Endothelial cell of umbilical vein (primary cell): ENCODE measurements at regions not wholly inside any gene's neighbourhood (a gene's known extent, or its start where the extent isn't known, plus 50 kb on each side); places are given as distances from the start of the nearest gene placed in this dataset.

Source experiments
- BruUV-seq: library from RNA; stranded (reverse); fragments of 400-500 nt; replicated peaks from 2 replicates; lab custom pipeline; 2021; lab: Mats Ljungman, UMichigan
- CTCF ChIA-PET: fragments of 300-600, 350-600 bp; sonication (Branson Sonifier 250); formaldehyde crosslinking; loops from one replicate; lab custom pipeline; 2021; ENCODE audit warnings: antibody characterized with exemption, inconsistent platforms; lab: Charles Lee
- POLR2A ChIA-PET: fragments of 300-600, 350-600 bp; sonication (Branson Sonifier 250); formaldehyde crosslinking; loops from one replicate; lab custom pipeline; 2021; ENCODE audit warnings: antibody characterized with exemption, inconsistent platforms; lab: Charles Lee
- DNase-seq: peaks from one replicate; pipeline ENCODE4 v3.0.0-alpha.2; 2011; ENCODE audit warnings: low read depth, low spot score
- FAIRE-seq: peaks from 2 replicates; lab custom pipeline; 2011; peaks lifted over from hg19 to GRCh38; lab: Jason Lieb, UNC
- H2AFZ ChIP-seq: 2 replicates; pipeline ENCODE4 v1.6.0; 2012; ENCODE audit warnings: low read depth, low read length, control low read depth, inconsistent platforms
- H3K27ac ChIP-seq: 2 replicates; pipeline ENCODE4 v1.5.1; 2011; ENCODE audit warnings: low read depth, mild to moderate bottlenecking, control low read depth, low read length, moderate library complexity; ENCODE audit not compliant: insufficient read depth
- H3K27me3 ChIP-seq, 2 experiments: 2 replicates each; pipeline versions ENCODE4 v1.6.0 to v1.6.1; 2011; ENCODE audit warnings: low read length in 2 of 2, mixed read lengths in 1 of 2; ENCODE audit not compliant: control insufficient read depth in 2 of 2, insufficient read depth in 2 of 2
- H3K36me3 ChIP-seq, 2 experiments: 2 replicates in 1 of 2; 3 replicates in 1 of 2; pipeline ENCODE4 v1.5.1; 2011; ENCODE audit warnings: low read length in 2 of 2, mild to moderate bottlenecking in 1 of 2, moderate library complexity in 1 of 2; ENCODE audit not compliant: control insufficient read depth in 2 of 2, insufficient read depth in 2 of 2; ENCODE audit errors: extremely low read depth in 1 of 2
- H3K4me1 ChIP-seq: 3 replicates; pipeline ENCODE4 v1.5.1; 2011; ENCODE audit warnings: mild to moderate bottlenecking, low read length; ENCODE audit not compliant: control insufficient read depth, insufficient read depth; ENCODE audit errors: extremely low read depth
- H3K4me2 ChIP-seq: 2 replicates; pipeline ENCODE4 v1.6.1; 2011; ENCODE audit warnings: low read length, control low read depth, mixed read lengths; ENCODE audit not compliant: insufficient read depth
- H3K4me3 ChIP-seq, 3 experiments: fragments of 200-600 bp in 1 of 3; sonication (generic), shearing (Covaris generic) in 1 of 3; replicated peaks in 1 of 3; 2 replicates each; pipeline ENCODE4 v1.5.1; 2011 to 2016; ENCODE audit warnings: control low read depth in 3 of 3, low read length in 3 of 3, mild to moderate bottlenecking in 2 of 3, inconsistent platforms in 1 of 3, low read depth in 1 of 3, moderate library complexity in 1 of 3; ENCODE audit not compliant: insufficient read depth in 1 of 3
- H3K79me2 ChIP-seq: 2 replicates; pipeline ENCODE4 v1.6.0; 2012; ENCODE audit warnings: low read length, inconsistent platforms; ENCODE audit not compliant: control insufficient read depth, insufficient read depth
- H3K9ac ChIP-seq: replicated peaks from 2 replicates; pipeline ENCODE3; 2011; ENCODE audit warnings: low read length, control low read depth; ENCODE audit not compliant: insufficient read depth; ENCODE audit errors: extremely low read depth
- H3K9me1 ChIP-seq: replicated peaks from 3 replicates; pipeline ENCODE4 v1.6.0; 2011; ENCODE audit warnings: mild to moderate bottlenecking, low read length; ENCODE audit not compliant: control insufficient read depth, insufficient read depth; ENCODE audit errors: extremely low read depth
- H3K9me3 ChIP-seq: replicated peaks from 2 replicates; pipeline ENCODE4 v1.5.1; 2012; ENCODE audit warnings: low read length, inconsistent platforms; ENCODE audit not compliant: control insufficient read depth, insufficient read depth
- H4K20me1 ChIP-seq: replicated peaks from 2 replicates; pipeline ENCODE3; 2011; ENCODE audit warnings: mild to moderate bottlenecking, low read length; ENCODE audit not compliant: control insufficient read depth, insufficient read depth; ENCODE audit errors: extremely low read depth
- EZH2 ChIP-seq: IDR thresholded peaks from 2 replicates; pipeline ENCODE4 v1.6.1; 2012; ENCODE audit warnings: borderline replicate concordance, low read depth, mild to moderate bottlenecking, moderate library complexity, low read length, inconsistent platforms; ENCODE audit not compliant: severe bottlenecking
- FOS ChIP-seq: IDR thresholded peaks from 2 replicates; pipeline ENCODE4 v1.6.1; 2011; ENCODE audit warnings: mild to moderate bottlenecking, low read length, moderate library complexity, borderline replicate concordance; ENCODE audit not compliant: insufficient read depth
- GATA2 ChIP-seq: IDR thresholded peaks from 2 replicates; pipeline ENCODE4 v1.7.0; 2011; ENCODE audit warnings: low read depth, mild to moderate bottlenecking, moderate library complexity, mixed read lengths, low read length; ENCODE audit not compliant: insufficient read length, insufficient read depth
- JUN ChIP-seq: IDR thresholded peaks from 2 replicates; pipeline ENCODE4 v1.6.1; 2011; ENCODE audit warnings: borderline replicate concordance, low read depth; ENCODE audit not compliant: insufficient read length, insufficient read depth
- MYC ChIP-seq: IDR thresholded peaks from one replicate; pipeline ENCODE4 v1.6.1; 2011; ENCODE audit warnings: mild to moderate bottlenecking, low read depth, low read length
- POLR2A ChIP-seq: IDR thresholded peaks from 2 replicates; pipeline ENCODE4 v1.6.1; 2012; ENCODE audit warnings: low read depth, mild to moderate bottlenecking, control low read depth, low read length
- POLR2AphosphoS5 ChIP-seq: IDR thresholded peaks from 2 replicates; pipeline ENCODE4 v1.6.1; 2012; ENCODE audit warnings: low read depth, mild to moderate bottlenecking, control low read depth, low read length, moderate library complexity; ENCODE audit not compliant: insufficient read depth
- dilution Hi-C: fragments of 300-500 bp; cut with MboI; formaldehyde crosslinking; loops from one replicate; pipeline ENCODE4 v1.15.0; 2019; ENCODE audit warnings: low sequenced_read_pairs; ENCODE audit not compliant: extremely low pct_ligation_motif_present
- intact Hi-C: fragments of 100-400 bp; cut with micrococcal nuclease; formaldehyde crosslinking; loops from one replicate; pipeline ENCODE4 v1.10.0; 2022
- TF ChIP-seq, protein P1 (sequence below), 2 donors: IDR thresholded peaks; 1 replicate in 1 of 2; 2 replicates in 1 of 2; pipeline ENCODE4 v1.5.1; 2011; ENCODE audit warnings: low read length in 2 of 2, mild to moderate bottlenecking in 2 of 2, moderate library complexity in 2 of 2, control low read depth in 1 of 2, inconsistent platforms in 1 of 2, low read depth in 1 of 2; ENCODE audit not compliant: insufficient read depth in 1 of 2; ENCODE audit errors: extremely low read depth in 1 of 2
- TF ChIP-seq, protein P2 (sequence below): IDR thresholded peaks from 2 replicates; pipeline ENCODE4 v1.6.1; 2011; ENCODE audit not compliant: insufficient read depth, insufficient read length

DNA sequence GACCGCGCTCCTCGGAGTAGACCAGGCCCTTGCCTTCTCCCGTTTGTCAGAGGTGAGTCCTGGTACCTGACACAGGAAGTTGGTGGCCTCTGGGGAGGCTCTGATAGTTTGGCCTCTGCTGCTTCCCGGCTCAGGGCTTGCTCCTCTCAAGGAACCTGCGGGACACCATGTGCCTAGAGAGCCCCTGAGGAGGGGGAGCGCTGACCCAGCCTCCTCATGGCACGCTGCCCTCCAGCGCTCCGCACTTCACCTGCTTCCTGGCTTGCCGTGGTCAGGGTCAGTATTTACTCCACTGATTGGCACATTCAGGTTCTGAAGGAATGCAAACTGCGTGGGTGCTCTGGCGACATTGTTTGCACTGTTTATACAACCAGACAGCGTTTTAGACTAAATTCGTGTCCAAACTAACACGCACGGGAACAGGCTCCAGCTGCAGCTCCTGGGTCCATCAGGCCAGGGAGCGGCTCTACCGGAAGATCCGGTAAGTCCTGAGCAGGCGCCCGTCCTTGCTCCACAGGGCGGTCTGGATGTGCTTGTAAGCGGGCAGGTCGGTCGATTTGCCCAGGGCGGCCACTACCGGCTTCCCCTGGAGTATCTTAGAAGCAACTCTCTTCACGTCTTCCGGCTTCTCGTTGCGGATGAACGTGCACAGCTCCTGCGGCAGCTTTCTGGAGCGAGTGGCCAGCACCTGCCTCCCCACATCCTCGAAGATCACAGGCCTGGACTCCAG, 121.6 kb upstream of the GRID2 start:
- H3K4me3 ChIP-seq = no peak overlapping the region
- H3K36me3 ChIP-seq = no peaks in the 10 kb centered on the region
- no peaks in the 10 kb centered on the region for H4K20me1 ChIP-seq
- H3K79me2 ChIP-seq = no peaks in the 10 kb centered on the region
- H2AFZ ChIP-seq = no peak overlapping the region
- no peaks in the 10 kb centered on the region for H3K9me3 ChIP-seq
- CTCF ChIA-PET = no interaction called here
- H3K27ac ChIP-seq = no peak overlapping the region
- no TSS peak for BruUV-seq
- H3K4me1 ChIP-seq = no peaks in the 10 kb centered on the region
- H3K4me2 ChIP-seq = no peak overlapping the region
- intact Hi-C loops = no loop called here
- no peak overlapping the region for H3K9ac ChIP-seq
- H3K27me3 ChIP-seq = no peaks in the 10 kb centered on the region
- TF ChIP-seq, protein P1, sequence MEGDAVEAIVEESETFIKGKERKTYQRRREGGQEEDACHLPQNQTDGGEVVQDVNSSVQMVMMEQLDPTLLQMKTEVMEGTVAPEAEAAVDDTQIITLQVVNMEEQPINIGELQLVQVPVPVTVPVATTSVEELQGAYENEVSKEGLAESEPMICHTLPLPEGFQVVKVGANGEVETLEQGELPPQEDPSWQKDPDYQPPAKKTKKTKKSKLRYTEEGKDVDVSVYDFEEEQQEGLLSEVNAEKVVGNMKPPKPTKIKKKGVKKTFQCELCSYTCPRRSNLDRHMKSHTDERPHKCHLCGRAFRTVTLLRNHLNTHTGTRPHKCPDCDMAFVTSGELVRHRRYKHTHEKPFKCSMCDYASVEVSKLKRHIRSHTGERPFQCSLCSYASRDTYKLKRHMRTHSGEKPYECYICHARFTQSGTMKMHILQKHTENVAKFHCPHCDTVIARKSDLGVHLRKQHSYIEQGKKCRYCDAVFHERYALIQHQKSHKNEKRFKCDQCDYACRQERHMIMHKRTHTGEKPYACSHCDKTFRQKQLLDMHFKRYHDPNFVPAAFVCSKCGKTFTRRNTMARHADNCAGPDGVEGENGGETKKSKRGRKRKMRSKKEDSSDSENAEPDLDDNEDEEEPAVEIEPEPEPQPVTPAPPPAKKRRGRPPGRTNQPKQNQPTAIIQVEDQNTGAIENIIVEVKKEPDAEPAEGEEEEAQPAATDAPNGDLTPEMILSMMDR (IDR thresholded peaks at IDR 0.05; ENCODE audit: extremely low read depth in 1 of 2, insufficient read depth in 1 of 2, low read depth in 1 of 2, low read length in 2 of 2) = no peak
- no peak for TF ChIP-seq MYC
- TF ChIP-seq, protein P2, sequence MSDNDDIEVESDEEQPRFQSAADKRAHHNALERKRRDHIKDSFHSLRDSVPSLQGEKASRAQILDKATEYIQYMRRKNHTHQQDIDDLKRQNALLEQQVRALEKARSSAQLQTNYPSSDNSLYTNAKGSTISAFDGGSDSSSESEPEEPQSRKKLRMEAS = no peak
- TF ChIP-seq POLR2A = no peak
- no peak for TF ChIP-seq JUN
- TF ChIP-seq FOS = no peak
- no peak for TF ChIP-seq POLR2AphosphoS5
- TF ChIP-seq GATA2 = no peak
- TF ChIP-seq EZH2 = no peak
- POLR2A ChIA-PET = no interaction called here
- dilution Hi-C loops = no loop called here
- no peak for FAIRE-seq
- H3K9me1 ChIP-seq = no peaks in the 10 kb centered on the region
- no peak for DNase-seq
